ENCODE measurements at regions not wholly inside any gene's neighbourhood (a gene's known extent, or its start where the extent isn't known, plus 50 kb on each side); places are given as distances from the start of the nearest gene placed in this dataset.
A peak's percentile ranks its signal among the peaks of the same experiment; 100 is the strongest.
"Not testable (repeated sequence)": the region's sequence is repeated elsewhere in the genome, so short reads cannot be mapped to it uniquely, and the experiment has no call there.

- TF ChIP-seq ZNF512 (CRISPR knock-in tag; IDR thresholded peaks at IDR 0.05; ENCODE audit: borderline replicate concordance) = no peak
- TF ChIP-seq ELF4 (CRISPR knock-in tag; IDR thresholded peaks at IDR 0.05; ENCODE audit: low read depth) = no peak
- TF ChIP-seq ZNF219 (CRISPR knock-in tag; IDR thresholded peaks at IDR 0.05; ENCODE audit: borderline replicate concordance) = no peak
- TF ChIP-seq USF2 (CRISPR knock-in tag; IDR thresholded peaks at IDR 0.05) = no peak
- no peak for TF ChIP-seq ZNF423 (CRISPR knock-in tag; IDR thresholded peaks at IDR 0.05)
- TF ChIP-seq ZNF425 (CRISPR knock-in tag; conservative IDR thresholded peaks at IDR 0.05) = no peak
- no peak for TF ChIP-seq GTF2I (CRISPR knock-in tag; conservative IDR thresholded peaks at IDR 0.05)
- no peak for TF ChIP-seq ZNF532 (CRISPR knock-in tag; IDR thresholded peaks at IDR 0.05; ENCODE audit: borderline replicate concordance)
- TF ChIP-seq ATF3 (CRISPR knock-in tag; conservative IDR thresholded peaks at IDR 0.05) = no peak
- TF ChIP-seq ZNF232 (CRISPR knock-in tag; IDR thresholded peaks at IDR 0.05) = no peak
- no peak for TF ChIP-seq NFATC4 (CRISPR knock-in tag; IDR thresholded peaks at IDR 0.05)
- no peak for TF ChIP-seq ZNF396 (CRISPR knock-in tag; IDR thresholded peaks at IDR 0.05; ENCODE audit: borderline replicate concordance)
- Mint-ChIP-seq H3K4me3 (no peak overlapping the region), H3K4me1 (0 out of 2 replicates have a peak, but pooled peaks cover 5% of the 10 kb centered on the region), H3K36me3 (peaks cover 10% of the 10 kb centered on the region), H3K27me3 (ENCODE audit: low read depth) (no peaks in the 10 kb centered on the region), H3K27ac (no peak overlapping the region), H3K9me3 (peaks cover 5% of the 10 kb centered on the region)
- DNase-seq (ENCODE audit: low spot score) (no peak), ATAC-seq (peak; percentile 72)
- POLR2A ChIA-PET = no interaction called here
- CTCF ChIA-PET = no interaction called here
Observed at GRCh38 chr11:86876716-86877234, 76.4 kb downstream of the PRSS23 start.

- no peaks in the 10 kb centered on the region for H3K27me3 Mint-ChIP-seq (ENCODE audit: low read depth)
- peaks cover 5% of the 10 kb centered on the region for H3K9me3 Mint-ChIP-seq
- ChIA-PET CTCF (no interaction called here), POLR2A (no interaction called here)
- no peak for DNase-seq (ENCODE audit: low spot score)
- H3K4me3 Mint-ChIP-seq = no peak overlapping the region
- 0 out of 2 replicates have a peak, but pooled peaks cover 5% of the 10 kb centered on the region for H3K4me1 Mint-ChIP-seq
- H3K36me3 Mint-ChIP-seq = peaks cover 10% of the 10 kb centered on the region
- no peak for TF ChIP-seq ZNF396 (CRISPR knock-in tag; IDR thresholded peaks at IDR 0.05; ENCODE audit: borderline replicate concordance)
- TF ChIP-seq ESRRA (CRISPR knock-in tag; IDR thresholded peaks at IDR 0.05; ENCODE audit: borderline replicate concordance) = no peak
- no peak for TF ChIP-seq NR1H2 (CRISPR knock-in tag; IDR thresholded peaks at IDR 0.05)
- TF ChIP-seq ZNF416 (CRISPR knock-in tag; IDR thresholded peaks at IDR 0.05) = no peak
- no peak for TF ChIP-seq CDX4 (CRISPR knock-in tag; IDR thresholded peaks at IDR 0.05; ENCODE audit: borderline replicate concordance)
- no peak for TF ChIP-seq PRRX2 (CRISPR knock-in tag; IDR thresholded peaks at IDR 0.05)
- TF ChIP-seq JAZF1 (CRISPR knock-in tag; IDR thresholded peaks at IDR 0.05) = no peak
- TF ChIP-seq RORB (CRISPR knock-in tag; IDR thresholded peaks at IDR 0.05) = no peak
- TF ChIP-seq CREM (CRISPR knock-in tag; IDR thresholded peaks at IDR 0.05) = no peak
- H3K27ac Mint-ChIP-seq = no peak overlapping the region
- ATAC-seq = no peak
Observed at GRCh38 chr11:86877503-86877902, 77.2 kb downstream of the PRSS23 start.

- POLR2A ChIA-PET; H3K4me3 Mint-ChIP-seq; ATAC-seq; H3K27ac Mint-ChIP-seq; H3K4me1 Mint-ChIP-seq; H3K27me3 Mint-ChIP-seq (ENCODE audit: low read depth); DNase-seq (ENCODE audit: low spot score); CTCF ChIA-PET; H3K9me3 Mint-ChIP-seq: not testable (repeated sequence)
- H3K36me3 Mint-ChIP-seq = peaks cover 10% of the 10 kb centered on the region
Observed at GRCh38 chr11:86879241-86879640, 76.0 kb downstream of the FZD4 start.

All from WTC11 (cell line).